ENCODE measurements at regions not wholly inside any gene's neighbourhood (a gene's known extent, or its start where the extent isn't known, plus 50 kb on each side); places are given as distances from the start of the nearest gene placed in this dataset.

DNA sequence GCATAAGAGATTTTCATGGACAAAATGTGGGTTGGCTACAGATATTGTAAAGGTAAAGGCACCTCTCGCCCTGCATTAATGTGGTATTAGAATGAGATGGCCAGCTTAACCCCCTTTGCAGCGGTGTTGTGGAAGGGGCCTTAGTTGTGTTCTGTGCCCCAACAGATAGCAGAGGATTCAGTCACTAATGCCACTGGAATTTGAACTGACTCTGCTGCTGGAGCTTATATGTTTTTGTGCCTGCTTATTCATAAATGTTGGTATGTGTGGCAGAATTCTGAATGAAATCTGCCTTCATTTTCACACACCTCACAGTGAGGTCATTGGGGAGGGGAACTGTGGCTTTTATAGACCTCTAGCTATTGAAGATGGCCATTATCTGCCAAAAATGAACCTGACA, 90.7 kb upstream of the ITGA6 start:
- POLR2A ChIA-PET: no interaction called here
- H3K79me2 ChIP-seq (ENCODE audit: control insufficient read depth, insufficient read depth, low read length): no peaks in the 10 kb centered on the region
- TF ChIP-seq, protein P1, sequence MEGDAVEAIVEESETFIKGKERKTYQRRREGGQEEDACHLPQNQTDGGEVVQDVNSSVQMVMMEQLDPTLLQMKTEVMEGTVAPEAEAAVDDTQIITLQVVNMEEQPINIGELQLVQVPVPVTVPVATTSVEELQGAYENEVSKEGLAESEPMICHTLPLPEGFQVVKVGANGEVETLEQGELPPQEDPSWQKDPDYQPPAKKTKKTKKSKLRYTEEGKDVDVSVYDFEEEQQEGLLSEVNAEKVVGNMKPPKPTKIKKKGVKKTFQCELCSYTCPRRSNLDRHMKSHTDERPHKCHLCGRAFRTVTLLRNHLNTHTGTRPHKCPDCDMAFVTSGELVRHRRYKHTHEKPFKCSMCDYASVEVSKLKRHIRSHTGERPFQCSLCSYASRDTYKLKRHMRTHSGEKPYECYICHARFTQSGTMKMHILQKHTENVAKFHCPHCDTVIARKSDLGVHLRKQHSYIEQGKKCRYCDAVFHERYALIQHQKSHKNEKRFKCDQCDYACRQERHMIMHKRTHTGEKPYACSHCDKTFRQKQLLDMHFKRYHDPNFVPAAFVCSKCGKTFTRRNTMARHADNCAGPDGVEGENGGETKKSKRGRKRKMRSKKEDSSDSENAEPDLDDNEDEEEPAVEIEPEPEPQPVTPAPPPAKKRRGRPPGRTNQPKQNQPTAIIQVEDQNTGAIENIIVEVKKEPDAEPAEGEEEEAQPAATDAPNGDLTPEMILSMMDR (IDR thresholded peaks at IDR 0.05): no peak
- TF ChIP-seq EZH2 (IDR thresholded peaks at IDR 0.05; ENCODE audit: borderline replicate concordance, insufficient read depth, low read depth, low read length, poor library complexity, severe bottlenecking): no peak
- no peak for DNase-seq
- Mint-ChIP-seq H3K4me3 (no peak overlapping the region), H3K27me3 (peaks cover 26% of the 10 kb centered on the region), H3K27ac (no peak overlapping the region), H3K4me1 (peaks cover 10% of the 10 kb centered on the region), H3K9me3 (ENCODE audit: insufficient read depth) (no peaks in the 10 kb centered on the region)
- no peak overlapping the region for H3K4me2 ChIP-seq (replicated peaks; ENCODE audit: low read depth, low read length, poor library complexity, severe bottlenecking)
- no peak overlapping the region for H2AFZ ChIP-seq (ENCODE audit: insufficient read depth, low read depth, low read length, poor library complexity, severe bottlenecking)
- H3K36me3 ChIP-seq (replicated peaks in 1 of 2; ENCODE audit: control extremely low read depth in 1 of 2, control insufficient read depth in 1 of 2, extremely low read depth in 1 of 2, insufficient read depth in 2 of 2, low read length in 1 of 2): no peaks in the 10 kb centered on the region
- no peaks in the 10 kb centered on the region for H4K20me1 ChIP-seq (ENCODE audit: control insufficient read depth, insufficient read depth, low read length, poor library complexity, severe bottlenecking)
- no peak overlapping the region for H3K9ac ChIP-seq (ENCODE audit: low read length)
- no peaks in the 10 kb centered on the region for H3K9me3 ChIP-seq (ENCODE audit: control extremely low read depth in 1 of 3, control insufficient read depth in 2 of 3, insufficient read depth in 1 of 3, low read length in 2 of 3)
- no peak overlapping the region for H3K4me3 ChIP-seq (ENCODE audit: control extremely low read depth in 1 of 5, extremely low read depth in 1 of 5, insufficient read depth in 1 of 5, low read depth in 2 of 5, low read length in 4 of 5)
- 100% methylated on average over 1 of the region's 2 CpGs for WGBS (ENCODE audit: insufficient coverage)
- H3K27me3 ChIP-seq (replicated peaks in 1 of 4; ENCODE audit: control extremely low read depth in 1 of 4, control insufficient read depth in 3 of 4, insufficient read depth in 4 of 4, low read length in 3 of 4): no peaks in the 10 kb centered on the region
- intact Hi-C loops (cut with micrococcal nuclease): no loop called here
- no peak for ATAC-seq (ENCODE audit: low read depth)
- H3K27ac ChIP-seq (ENCODE audit: low read length in 2 of 2): no peak overlapping the region
- H3K4me1 ChIP-seq (ENCODE audit: control insufficient read depth in 2 of 2, insufficient read depth in 2 of 2, low read length in 2 of 2): peaks cover 0 to 5% of the 10 kb centered on the region in 2 donors
- CTCF ChIA-PET: no interaction called here

DNA sequence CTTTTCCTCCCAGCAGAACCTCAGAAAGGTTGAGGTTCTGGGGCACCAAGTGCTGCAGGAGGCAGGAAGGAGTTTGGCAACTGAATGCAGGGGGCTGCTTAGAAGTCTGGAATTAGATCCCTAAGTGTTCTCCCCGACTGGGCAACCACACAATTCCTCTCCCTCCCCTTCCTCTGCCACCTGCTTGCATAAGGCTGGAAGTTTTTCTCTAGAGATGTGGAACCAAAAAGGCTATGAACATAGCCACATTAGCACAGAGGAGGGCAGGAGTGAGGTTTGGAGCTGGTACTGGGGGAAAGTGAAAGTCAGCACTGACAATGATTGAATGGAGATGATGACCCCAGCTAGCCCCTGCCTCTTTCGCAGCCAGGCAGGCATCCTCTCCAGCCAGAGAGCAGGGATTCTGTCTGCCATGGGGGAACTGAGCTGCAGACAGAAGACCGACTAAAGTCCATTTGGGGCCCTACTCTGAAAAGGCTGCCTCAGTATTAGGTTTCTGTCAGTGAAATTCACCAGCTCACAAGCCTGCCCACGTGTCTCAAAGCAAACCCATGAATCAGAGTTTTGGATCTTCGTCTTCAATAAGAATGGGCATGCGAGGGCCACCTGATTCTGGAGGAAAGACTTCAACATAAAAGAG, 87.9 kb upstream of the ITGA6 start:
- CTCF ChIA-PET: no interaction called here
- H3K9ac ChIP-seq (ENCODE audit: low read length): no peak overlapping the region
- H3K4me2 ChIP-seq (replicated peaks; ENCODE audit: low read depth, low read length, poor library complexity, severe bottlenecking): no peak overlapping the region
- intact Hi-C loops (cut with micrococcal nuclease): no loop called here
- POLR2A ChIA-PET: no interaction called here
- ATAC-seq (ENCODE audit: low read depth): no peak
- H3K27ac ChIP-seq (ENCODE audit: low read length in 2 of 2): no peak overlapping the region
- H3K27me3 Mint-ChIP-seq: peaks cover 36% of the 10 kb centered on the region
- peaks cover 0 to 7% (median 0%) of the 10 kb centered on the region in 3 donors for H3K9me3 ChIP-seq (ENCODE audit: control extremely low read depth in 1 of 3, control insufficient read depth in 2 of 3, insufficient read depth in 1 of 3, low read length in 2 of 3)
- DNase-seq: no peak
- peaks cover 2% of the 10 kb centered on the region for H3K9me3 Mint-ChIP-seq (ENCODE audit: insufficient read depth)
- no peaks in the 10 kb centered on the region for H3K36me3 ChIP-seq (replicated peaks in 1 of 2; ENCODE audit: control extremely low read depth in 1 of 2, control insufficient read depth in 1 of 2, extremely low read depth in 1 of 2, insufficient read depth in 2 of 2, low read length in 1 of 2)
- H4K20me1 ChIP-seq (ENCODE audit: control insufficient read depth, insufficient read depth, low read length, poor library complexity, severe bottlenecking): no peaks in the 10 kb centered on the region
- no peak overlapping the region for H3K4me3 ChIP-seq (ENCODE audit: control extremely low read depth in 1 of 5, extremely low read depth in 1 of 5, insufficient read depth in 1 of 5, low read depth in 2 of 5, low read length in 4 of 5)
- peaks cover 10% of the 10 kb centered on the region for H3K4me1 Mint-ChIP-seq
- peak overlapping the region; percentile 5 for H2AFZ ChIP-seq (ENCODE audit: insufficient read depth, low read depth, low read length, poor library complexity, severe bottlenecking)
- no peak for TF ChIP-seq EZH2 (IDR thresholded peaks at IDR 0.05; ENCODE audit: borderline replicate concordance, insufficient read depth, low read depth, low read length, poor library complexity, severe bottlenecking)
- TF ChIP-seq, protein P1 (IDR thresholded peaks at IDR 0.05): no peak
- peaks cover 0 to 5% of the 10 kb centered on the region in 2 donors for H3K4me1 ChIP-seq (ENCODE audit: control insufficient read depth in 2 of 2, insufficient read depth in 2 of 2, low read length in 2 of 2)
- no peaks in the 10 kb centered on the region for H3K79me2 ChIP-seq (ENCODE audit: control insufficient read depth, insufficient read depth, low read length)
- peak overlapping the region; percentile 47 for H3K4me3 Mint-ChIP-seq
- H3K27me3 ChIP-seq (replicated peaks in 1 of 4; ENCODE audit: control extremely low read depth in 1 of 4, control insufficient read depth in 3 of 4, insufficient read depth in 4 of 4, low read length in 3 of 4): peaks cover 0 to 5% (median 0%) of the 10 kb centered on the region in 4 experiments
- H3K27ac Mint-ChIP-seq: no peak overlapping the region
- 19% methylated on average over 2 of the region's 6 CpGs for WGBS (ENCODE audit: insufficient coverage)
